Keratinocyte (primary cell): ENCODE measurements at regions not wholly inside any gene's neighbourhood (a gene's known extent, or its start where the extent isn't known, plus 50 kb on each side); places are given as distances from the start of the nearest gene placed in this dataset.

Source experiments
- EZH2 ChIP-seq: IDR thresholded peaks from one replicate; pipeline ENCODE4 v1.6.1; 2012; ENCODE audit warnings: inconsistent platforms, mild to moderate bottlenecking, low read length, moderate library complexity
- TF ChIP-seq, protein P1 (sequence below), 3 experiments: IDR thresholded peaks in 1 of 3; conservative IDR thresholded peaks in 1 of 3; optimal IDR thresholded peaks in 1 of 3; 2 replicates in 2 of 3; 3 replicates in 1 of 3; pipeline versions ENCODE3 to v1.5.1; 2011; ENCODE audit warnings: low read length in 3 of 3, mild to moderate bottlenecking in 3 of 3, moderate library complexity in 2 of 3, control low read depth in 1 of 3, inconsistent platforms in 1 of 3; ENCODE audit not compliant: insufficient read depth in 2 of 3; ENCODE audit errors: extremely low read depth in 1 of 3

DNA sequence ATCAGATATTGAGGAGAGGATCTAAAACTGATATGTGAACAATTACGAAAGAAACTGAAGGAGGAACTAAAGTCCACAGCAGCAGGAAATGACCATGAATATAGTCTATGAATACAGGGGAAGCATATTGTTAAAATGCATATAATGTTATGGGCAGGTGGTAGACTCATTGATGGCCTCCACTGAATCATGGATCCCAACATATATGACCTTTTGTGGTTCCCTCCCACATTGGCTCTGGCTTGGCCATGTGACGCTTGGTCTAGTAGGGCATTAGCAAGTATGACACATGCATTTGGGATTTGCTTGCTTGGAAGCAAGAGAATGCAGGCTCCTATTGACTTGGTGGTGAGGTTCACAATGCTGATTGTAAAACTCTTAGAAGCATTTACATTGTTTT lies 55.2 kb upstream of the RAB18 start:
- TF ChIP-seq, protein P1, sequence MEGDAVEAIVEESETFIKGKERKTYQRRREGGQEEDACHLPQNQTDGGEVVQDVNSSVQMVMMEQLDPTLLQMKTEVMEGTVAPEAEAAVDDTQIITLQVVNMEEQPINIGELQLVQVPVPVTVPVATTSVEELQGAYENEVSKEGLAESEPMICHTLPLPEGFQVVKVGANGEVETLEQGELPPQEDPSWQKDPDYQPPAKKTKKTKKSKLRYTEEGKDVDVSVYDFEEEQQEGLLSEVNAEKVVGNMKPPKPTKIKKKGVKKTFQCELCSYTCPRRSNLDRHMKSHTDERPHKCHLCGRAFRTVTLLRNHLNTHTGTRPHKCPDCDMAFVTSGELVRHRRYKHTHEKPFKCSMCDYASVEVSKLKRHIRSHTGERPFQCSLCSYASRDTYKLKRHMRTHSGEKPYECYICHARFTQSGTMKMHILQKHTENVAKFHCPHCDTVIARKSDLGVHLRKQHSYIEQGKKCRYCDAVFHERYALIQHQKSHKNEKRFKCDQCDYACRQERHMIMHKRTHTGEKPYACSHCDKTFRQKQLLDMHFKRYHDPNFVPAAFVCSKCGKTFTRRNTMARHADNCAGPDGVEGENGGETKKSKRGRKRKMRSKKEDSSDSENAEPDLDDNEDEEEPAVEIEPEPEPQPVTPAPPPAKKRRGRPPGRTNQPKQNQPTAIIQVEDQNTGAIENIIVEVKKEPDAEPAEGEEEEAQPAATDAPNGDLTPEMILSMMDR (optimal IDR thresholded peaks at IDR 0.05 in 1 of 3, IDR thresholded peaks at IDR 0.05 in 1 of 3, conservative IDR thresholded peaks at IDR 0.05 in 1 of 3; ENCODE audit: extremely low read depth in 1 of 3, insufficient read depth in 2 of 3, low read length in 3 of 3): no peak
- no peak for TF ChIP-seq EZH2
